ENCODE measurements at regions not wholly inside any gene's neighbourhood (a gene's known extent, or its start where the extent isn't known, plus 50 kb on each side); places are given as distances from the start of the nearest gene placed in this dataset.

DNA sequence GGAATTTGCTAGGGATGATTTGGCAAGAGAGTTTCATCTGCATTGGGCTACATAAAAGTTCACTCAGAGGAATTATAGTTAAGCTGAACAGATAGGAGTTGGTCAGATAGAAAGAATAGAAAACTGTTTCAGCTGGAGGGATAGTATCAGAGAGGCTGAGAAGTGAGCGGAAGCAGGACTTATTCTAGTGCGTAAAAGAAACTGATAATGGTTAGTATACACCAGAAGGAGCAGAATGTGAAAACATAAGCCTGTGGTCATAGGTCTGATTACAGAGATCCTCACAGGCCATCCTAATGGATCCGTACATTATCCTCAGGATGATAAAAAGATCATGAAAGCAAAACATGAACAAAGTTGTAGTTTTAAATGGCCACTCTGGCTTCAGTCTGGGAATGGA is 585.2 kb downstream of the BRINP1 start:
- Histone ChIP-seq H3K9me3 (ENCODE audit: control insufficient read depth, insufficient read depth, low read depth, low read length) (no peaks in the 10 kb centered on the region), H3K4me1 (ENCODE audit: control insufficient read depth, insufficient read depth, low read length) (no peaks in the 10 kb centered on the region), H3K27me3 (ENCODE audit: control insufficient read depth, insufficient read depth, low read length) (no peaks in the 10 kb centered on the region), H3K36me3 (ENCODE audit: control insufficient read depth, insufficient read depth, low read length) (no peaks in the 10 kb centered on the region), H3K27ac (ENCODE audit: low read length) (no peak overlapping the region), H3K4me3 (ENCODE audit: low read depth in 2 of 2, low read length in 2 of 2) (no peak overlapping the region)
- in situ Hi-C loops (cut with HindIII; ENCODE audit: low pct_unique_long_range_greater_than_20kb, low sequenced_read_pairs) (no loop called here), intact Hi-C loops (cut with micrococcal nuclease; ENCODE audit: unreplicated experiment) (no loop called here)
- TF ChIP-seq POLR2AphosphoS5 (IDR thresholded peaks at IDR 0.05; ENCODE audit: low read depth, low read length) (no peak), SIN3A (IDR thresholded peaks at IDR 0.05; ENCODE audit: borderline replicate concordance, insufficient read depth, low read depth, low read length) (no peak)
- TF ChIP-seq, protein P1, sequence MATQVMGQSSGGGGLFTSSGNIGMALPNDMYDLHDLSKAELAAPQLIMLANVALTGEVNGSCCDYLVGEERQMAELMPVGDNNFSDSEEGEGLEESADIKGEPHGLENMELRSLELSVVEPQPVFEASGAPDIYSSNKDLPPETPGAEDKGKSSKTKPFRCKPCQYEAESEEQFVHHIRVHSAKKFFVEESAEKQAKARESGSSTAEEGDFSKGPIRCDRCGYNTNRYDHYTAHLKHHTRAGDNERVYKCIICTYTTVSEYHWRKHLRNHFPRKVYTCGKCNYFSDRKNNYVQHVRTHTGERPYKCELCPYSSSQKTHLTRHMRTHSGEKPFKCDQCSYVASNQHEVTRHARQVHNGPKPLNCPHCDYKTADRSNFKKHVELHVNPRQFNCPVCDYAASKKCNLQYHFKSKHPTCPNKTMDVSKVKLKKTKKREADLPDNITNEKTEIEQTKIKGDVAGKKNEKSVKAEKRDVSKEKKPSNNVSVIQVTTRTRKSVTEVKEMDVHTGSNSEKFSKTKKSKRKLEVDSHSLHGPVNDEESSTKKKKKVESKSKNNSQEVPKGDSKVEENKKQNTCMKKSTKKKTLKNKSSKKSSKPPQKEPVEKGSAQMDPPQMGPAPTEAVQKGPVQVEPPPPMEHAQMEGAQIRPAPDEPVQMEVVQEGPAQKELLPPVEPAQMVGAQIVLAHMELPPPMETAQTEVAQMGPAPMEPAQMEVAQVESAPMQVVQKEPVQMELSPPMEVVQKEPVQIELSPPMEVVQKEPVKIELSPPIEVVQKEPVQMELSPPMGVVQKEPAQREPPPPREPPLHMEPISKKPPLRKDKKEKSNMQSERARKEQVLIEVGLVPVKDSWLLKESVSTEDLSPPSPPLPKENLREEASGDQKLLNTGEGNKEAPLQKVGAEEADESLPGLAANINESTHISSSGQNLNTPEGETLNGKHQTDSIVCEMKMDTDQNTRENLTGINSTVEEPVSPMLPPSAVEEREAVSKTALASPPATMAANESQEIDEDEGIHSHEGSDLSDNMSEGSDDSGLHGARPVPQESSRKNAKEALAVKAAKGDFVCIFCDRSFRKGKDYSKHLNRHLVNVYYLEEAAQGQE (IDR thresholded peaks at IDR 0.05; ENCODE audit: insufficient read depth in 1 of 2, low read depth in 2 of 2, low read length in 1 of 2) = no peak
- TF ChIP-seq, protein P2, sequence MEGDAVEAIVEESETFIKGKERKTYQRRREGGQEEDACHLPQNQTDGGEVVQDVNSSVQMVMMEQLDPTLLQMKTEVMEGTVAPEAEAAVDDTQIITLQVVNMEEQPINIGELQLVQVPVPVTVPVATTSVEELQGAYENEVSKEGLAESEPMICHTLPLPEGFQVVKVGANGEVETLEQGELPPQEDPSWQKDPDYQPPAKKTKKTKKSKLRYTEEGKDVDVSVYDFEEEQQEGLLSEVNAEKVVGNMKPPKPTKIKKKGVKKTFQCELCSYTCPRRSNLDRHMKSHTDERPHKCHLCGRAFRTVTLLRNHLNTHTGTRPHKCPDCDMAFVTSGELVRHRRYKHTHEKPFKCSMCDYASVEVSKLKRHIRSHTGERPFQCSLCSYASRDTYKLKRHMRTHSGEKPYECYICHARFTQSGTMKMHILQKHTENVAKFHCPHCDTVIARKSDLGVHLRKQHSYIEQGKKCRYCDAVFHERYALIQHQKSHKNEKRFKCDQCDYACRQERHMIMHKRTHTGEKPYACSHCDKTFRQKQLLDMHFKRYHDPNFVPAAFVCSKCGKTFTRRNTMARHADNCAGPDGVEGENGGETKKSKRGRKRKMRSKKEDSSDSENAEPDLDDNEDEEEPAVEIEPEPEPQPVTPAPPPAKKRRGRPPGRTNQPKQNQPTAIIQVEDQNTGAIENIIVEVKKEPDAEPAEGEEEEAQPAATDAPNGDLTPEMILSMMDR (IDR thresholded peaks at IDR 0.05) = no peak
- POLR2A ChIA-PET = no interaction called here
- CTCF ChIA-PET = no interaction called here
- no TSS peak for BruUV-seq (replicated peaks)
- ATAC-seq (no peak), DNase-seq (ENCODE audit: low read depth, low spot score) (no peak)

DNA sequence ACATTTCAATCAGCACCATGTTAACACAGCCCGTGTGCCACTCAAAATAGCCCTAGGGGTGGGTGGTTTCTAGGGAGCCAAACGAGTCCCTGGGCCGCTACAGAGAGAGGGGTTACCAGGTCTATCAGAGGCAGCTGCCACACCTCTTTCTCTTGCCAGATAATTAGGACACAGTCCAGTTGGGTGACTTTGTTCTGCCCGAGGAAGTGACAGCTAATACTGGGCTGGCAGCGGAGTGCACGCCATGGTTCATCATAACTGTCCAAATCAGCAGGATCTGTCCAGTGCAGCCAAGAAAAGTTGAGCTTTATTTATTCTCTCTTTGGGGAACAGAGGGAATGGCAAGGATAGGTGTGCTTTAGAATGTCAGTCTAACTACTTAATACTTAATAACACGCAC is 583.8 kb downstream of the BRINP1 start:
- H3K4me1 ChIP-seq (ENCODE audit: control insufficient read depth, insufficient read depth, low read length) = no peaks in the 10 kb centered on the region
- TF ChIP-seq POLR2AphosphoS5 (IDR thresholded peaks at IDR 0.05; ENCODE audit: low read depth, low read length) = no peak
- TF ChIP-seq, protein P2 (IDR thresholded peaks at IDR 0.05) = no peak
- no peak for DNase-seq (ENCODE audit: low read depth, low spot score)
- no peak overlapping the region for H3K27ac ChIP-seq (ENCODE audit: low read length)
- intact Hi-C loops (cut with micrococcal nuclease; ENCODE audit: unreplicated experiment) = no loop called here
- H3K36me3 ChIP-seq (ENCODE audit: control insufficient read depth, insufficient read depth, low read length) = no peaks in the 10 kb centered on the region
- ATAC-seq = no peak
- no peaks in the 10 kb centered on the region for H3K9me3 ChIP-seq (ENCODE audit: control insufficient read depth, insufficient read depth, low read depth, low read length)
- in situ Hi-C loops (cut with HindIII; ENCODE audit: low pct_unique_long_range_greater_than_20kb, low sequenced_read_pairs) = no loop called here
- ChIA-PET POLR2A (no interaction called here), CTCF (no interaction called here)
- no peak overlapping the region for H3K4me3 ChIP-seq (ENCODE audit: low read depth in 2 of 2, low read length in 2 of 2)
- no TSS peak for BruUV-seq (replicated peaks)
- H3K27me3 ChIP-seq (ENCODE audit: control insufficient read depth, insufficient read depth, low read length) = no peaks in the 10 kb centered on the region

DNA sequence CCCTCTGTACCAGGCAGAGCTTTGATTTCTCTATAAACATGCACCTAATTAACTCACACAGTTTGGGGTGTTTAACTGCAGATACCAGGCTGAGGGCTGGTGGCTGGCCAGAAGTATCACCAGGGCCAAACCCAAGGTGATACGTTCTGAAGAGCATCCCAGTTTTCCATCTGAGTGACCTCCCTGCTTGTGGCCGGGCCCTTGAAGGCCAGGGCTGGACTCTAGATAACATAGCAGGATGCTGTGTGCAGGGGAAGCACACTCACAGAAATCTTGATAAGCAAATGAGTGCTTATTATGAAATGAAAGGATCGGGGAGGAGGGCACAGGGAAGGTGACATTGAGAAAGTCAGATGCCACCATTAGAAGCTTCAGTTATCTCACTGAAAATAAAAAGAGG is 582.4 kb downstream of the BRINP1 start:
- no peak for ATAC-seq
- no TSS peak for BruUV-seq (replicated peaks)
- no peaks in the 10 kb centered on the region for H3K27me3 ChIP-seq (ENCODE audit: control insufficient read depth, insufficient read depth, low read length)
- H3K9me3 ChIP-seq (ENCODE audit: control insufficient read depth, insufficient read depth, low read depth, low read length) = no peaks in the 10 kb centered on the region
- no peak overlapping the region for H3K4me3 ChIP-seq (ENCODE audit: low read depth in 2 of 2, low read length in 2 of 2)
- ChIA-PET CTCF (no interaction called here), POLR2A (no interaction called here)
- no peak overlapping the region for H3K27ac ChIP-seq (ENCODE audit: low read length)
- intact Hi-C loops (cut with micrococcal nuclease; ENCODE audit: unreplicated experiment) (no loop called here), in situ Hi-C loops (cut with HindIII; ENCODE audit: low pct_unique_long_range_greater_than_20kb, low sequenced_read_pairs) (no loop called here)
- no peak for TF ChIP-seq POLR2AphosphoS5 (IDR thresholded peaks at IDR 0.05; ENCODE audit: low read depth, low read length)
- TF ChIP-seq, protein P1 (IDR thresholded peaks at IDR 0.05; ENCODE audit: insufficient read depth in 1 of 2, low read depth in 2 of 2, low read length in 1 of 2) = no peak
- no peak for TF ChIP-seq TCF7L2 (IDR thresholded peaks at IDR 0.05; ENCODE audit: low read depth, low read length)
- TF ChIP-seq SIN3A (IDR thresholded peaks at IDR 0.05; ENCODE audit: borderline replicate concordance, insufficient read depth, low read depth, low read length) = no peak
- TF ChIP-seq, protein P2 (IDR thresholded peaks at IDR 0.05) = no peak
- DNase-seq (ENCODE audit: low read depth, low spot score) = no peak
- no peaks in the 10 kb centered on the region for H3K36me3 ChIP-seq (ENCODE audit: control insufficient read depth, insufficient read depth, low read length)
- no peaks in the 10 kb centered on the region for H3K4me1 ChIP-seq (ENCODE audit: control insufficient read depth, insufficient read depth, low read length)

Measured in Panc1 (cell line).